ENCODE measurements at regions not wholly inside any gene's neighbourhood (a gene's known extent, or its start where the extent isn't known, plus 50 kb on each side); places are given as distances from the start of the nearest gene placed in this dataset.
A peak's percentile ranks its signal among the peaks of the same experiment; 100 is the strongest.

- no peak for DNase-seq (ENCODE audit: low spot score)
- Histone ChIP-seq H3K4ac (ENCODE audit: low read length) (no peak overlapping the region), H3K4me1 (ENCODE audit: control insufficient read depth in 2 of 2, insufficient read depth in 1 of 2, low read depth in 1 of 2, low read length in 2 of 2) (no peaks in the 10 kb centered on the region), H2AFZ (ENCODE audit: low read length) (no peak overlapping the region), H3K36me3 (replicated peaks in 1 of 2; ENCODE audit: control insufficient read depth in 2 of 2, insufficient read depth in 2 of 2, low read length in 2 of 2) (no peaks in the 10 kb centered on the region), H4K91ac (ENCODE audit: low read depth, low read length, poor library complexity) (no peak overlapping the region), H3K14ac (ENCODE audit: low read length) (no peak overlapping the region), H4K8ac (ENCODE audit: low read depth, low read length) (no peak overlapping the region), H3K9me3 (replicated peaks in 1 of 2; ENCODE audit: control insufficient read depth in 2 of 2, insufficient read depth in 1 of 2, low read depth in 1 of 2, low read length in 2 of 2) (peaks cover 0 to 5% of the 10 kb centered on the region in 2 donors), H3K4me2 (ENCODE audit: insufficient read depth, low read length, poor library complexity, severe bottlenecking) (no peak overlapping the region), H2BK12ac (ENCODE audit: low read length) (no peak overlapping the region), H3K4me3 (ENCODE audit: low read length in 2 of 2) (no peak overlapping the region), H3K9ac (ENCODE audit: low read depth, low read length, poor library complexity) (no peak overlapping the region), H3K23ac (ENCODE audit: low read depth, low read length, poor library complexity) (no peak overlapping the region), H3K18ac (ENCODE audit: low read length) (no peak overlapping the region), H2BK5ac (ENCODE audit: low read length) (no peak overlapping the region), H2BK120ac (ENCODE audit: low read depth, low read length) (no peak overlapping the region), H3K79me1 (ENCODE audit: low read depth, low read length) (no peaks in the 10 kb centered on the region), H2AK5ac (ENCODE audit: low read depth, low read length) (no peak overlapping the region), H3K27me3 (ENCODE audit: control insufficient read depth in 3 of 3, insufficient read depth in 3 of 3, low read depth in 1 of 3, low read length in 3 of 3) (no peaks in the 10 kb centered on the region), H3K27ac (replicated peaks; ENCODE audit: low read length) (no peak overlapping the region), H2BK15ac (ENCODE audit: low read length) (no peak overlapping the region)
- no CpG with 5 or more reads among the region's 4 CpGs for WGBS, 2 donors (ENCODE audit: extremely low coverage in 2 of 2, insufficient read length in 2 of 2, insufficient replicate concordance in 1 of 2)
Measured at GRCh38 chr6:4242601-4243000, 107.2 kb upstream of the ECI2 start.

DNA sequence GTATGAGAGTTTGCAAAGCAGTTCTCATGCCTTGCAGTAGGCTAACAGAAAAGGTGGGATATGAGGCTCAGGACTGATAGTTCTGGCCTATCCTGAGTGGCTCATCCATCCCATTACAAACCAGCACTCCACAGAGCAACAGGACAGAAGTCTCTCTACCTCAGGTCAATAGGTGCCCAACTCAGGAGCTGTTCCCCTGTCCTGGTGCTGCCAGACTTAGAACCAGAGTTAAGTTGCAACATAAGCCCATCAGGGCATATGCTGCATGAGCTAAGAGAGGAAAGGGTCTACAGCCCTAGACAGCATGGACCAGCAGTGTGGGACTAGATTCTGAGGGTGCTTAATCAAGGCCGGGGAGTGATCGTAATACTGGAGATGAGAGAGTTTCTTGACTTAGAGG, 104.8 kb upstream of the ECI2 start:
- peaks cover 0 to 5% of the 10 kb centered on the region in 2 donors for H3K9me3 ChIP-seq (replicated peaks in 1 of 2; ENCODE audit: control insufficient read depth in 2 of 2, insufficient read depth in 1 of 2, low read depth in 1 of 2, low read length in 2 of 2)
- no peaks in the 10 kb centered on the region for H3K4me1 ChIP-seq (ENCODE audit: control insufficient read depth in 2 of 2, insufficient read depth in 1 of 2, low read depth in 1 of 2, low read length in 2 of 2)
- H3K79me1 ChIP-seq (ENCODE audit: low read depth, low read length), result no peaks in the 10 kb centered on the region
- WGBS, 2 donors (ENCODE audit: extremely low coverage in 2 of 2, insufficient read length in 2 of 2, insufficient replicate concordance in 1 of 2), result no CpG with 5 or more reads among the region's 2 CpGs
- no peak overlapping the region for H3K14ac ChIP-seq (ENCODE audit: low read length)
- no peak overlapping the region for H2BK120ac ChIP-seq (ENCODE audit: low read depth, low read length)
- no peak overlapping the region for H3K4me2 ChIP-seq (ENCODE audit: insufficient read depth, low read length, poor library complexity, severe bottlenecking)
- H4K8ac ChIP-seq (ENCODE audit: low read depth, low read length), result no peak overlapping the region
- H3K27me3 ChIP-seq (ENCODE audit: control insufficient read depth in 3 of 3, insufficient read depth in 3 of 3, low read depth in 1 of 3, low read length in 3 of 3), result no peaks in the 10 kb centered on the region
- H3K9ac ChIP-seq (ENCODE audit: low read depth, low read length, poor library complexity), result no peak overlapping the region
- H2BK12ac ChIP-seq (ENCODE audit: low read length), result no peak overlapping the region
- no peak overlapping the region for H2BK5ac ChIP-seq (ENCODE audit: low read length)
- no peak overlapping the region for H3K4ac ChIP-seq (ENCODE audit: low read length)
- H2AK5ac ChIP-seq (ENCODE audit: low read depth, low read length), result no peak overlapping the region
- no peak overlapping the region for H2BK15ac ChIP-seq (ENCODE audit: low read length)
- H3K18ac ChIP-seq (ENCODE audit: low read length), result no peak overlapping the region
- H4K91ac ChIP-seq (ENCODE audit: low read depth, low read length, poor library complexity), result no peak overlapping the region
- no peaks in the 10 kb centered on the region for H3K36me3 ChIP-seq (replicated peaks in 1 of 2; ENCODE audit: control insufficient read depth in 2 of 2, insufficient read depth in 2 of 2, low read length in 2 of 2)
- no peak overlapping the region for H3K23ac ChIP-seq (ENCODE audit: low read depth, low read length, poor library complexity)
- no peak for DNase-seq (ENCODE audit: low spot score)
- no peak overlapping the region for H3K27ac ChIP-seq (replicated peaks; ENCODE audit: low read length)
- H3K4me3 ChIP-seq (ENCODE audit: low read length in 2 of 2), result no peak overlapping the region
- no peak overlapping the region for H2AFZ ChIP-seq (ENCODE audit: low read length)

DNA sequence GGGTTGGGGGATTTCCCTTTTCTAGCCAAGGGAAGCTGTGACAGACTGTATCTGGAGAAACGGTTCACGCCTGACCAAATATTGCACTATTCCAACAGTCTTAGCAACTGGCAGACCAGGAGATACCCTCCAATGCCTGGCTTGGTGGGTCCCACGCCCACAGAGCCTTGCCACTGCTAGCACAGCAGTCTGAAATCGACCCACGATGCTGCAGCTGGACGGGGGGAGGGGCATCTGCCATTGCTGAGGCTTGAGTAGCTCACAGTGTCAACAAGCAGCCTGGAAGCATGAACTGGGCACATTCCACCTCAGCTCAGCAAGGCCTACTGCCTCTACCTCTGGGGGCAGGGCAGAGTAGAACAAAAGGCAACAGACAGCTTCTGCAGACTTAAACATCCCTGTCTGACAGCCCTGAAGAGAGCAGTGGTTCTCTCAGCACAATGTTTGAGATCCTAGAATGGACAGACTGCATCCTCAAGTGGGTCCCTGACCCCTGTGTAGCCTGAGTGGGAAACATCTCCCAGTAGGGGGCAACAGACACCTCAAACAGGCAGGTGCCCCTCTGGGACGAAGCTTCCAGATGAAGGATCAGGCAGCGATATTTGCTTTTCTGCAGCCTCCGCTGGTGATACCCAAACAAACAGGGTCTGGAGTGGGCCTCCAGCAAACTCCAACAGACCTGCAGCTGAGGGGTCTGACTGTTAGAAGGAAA, 89.9 kb upstream of the ECI2 start:
- H3K14ac ChIP-seq (ENCODE audit: low read length), result no peak overlapping the region
- H2BK12ac ChIP-seq (ENCODE audit: low read length), result no peak overlapping the region
- no peak overlapping the region for H3K4me2 ChIP-seq (ENCODE audit: insufficient read depth, low read length, poor library complexity, severe bottlenecking)
- no peaks in the 10 kb centered on the region for H3K79me1 ChIP-seq (ENCODE audit: low read depth, low read length)
- H3K9me3 ChIP-seq (replicated peaks in 1 of 2; ENCODE audit: control insufficient read depth in 2 of 2, insufficient read depth in 1 of 2, low read depth in 1 of 2, low read length in 2 of 2), result no peaks in the 10 kb centered on the region
- no peak overlapping the region for H2BK15ac ChIP-seq (ENCODE audit: low read length)
- H2BK5ac ChIP-seq (ENCODE audit: low read length), result no peak overlapping the region
- no peak overlapping the region for H4K91ac ChIP-seq (ENCODE audit: low read depth, low read length, poor library complexity)
- DNase-seq (ENCODE audit: low spot score), result no peak
- no peak overlapping the region for H3K27ac ChIP-seq (replicated peaks; ENCODE audit: low read length)
- no peak overlapping the region for H3K23ac ChIP-seq (ENCODE audit: low read depth, low read length, poor library complexity)
- H3K4ac ChIP-seq (ENCODE audit: low read length), result no peak overlapping the region
- no CpG with 5 or more reads among the region's 9 CpGs for WGBS, 2 donors (ENCODE audit: extremely low coverage in 2 of 2, insufficient read length in 2 of 2, insufficient replicate concordance in 1 of 2)
- no peak overlapping the region for H2BK120ac ChIP-seq (ENCODE audit: low read depth, low read length)
- H2AFZ ChIP-seq (ENCODE audit: low read length), result no peak overlapping the region
- H4K8ac ChIP-seq (ENCODE audit: low read depth, low read length), result no peak overlapping the region
- peaks cover 0 to 3% of the 10 kb centered on the region in 2 donors for H3K4me1 ChIP-seq (ENCODE audit: control insufficient read depth in 2 of 2, insufficient read depth in 1 of 2, low read depth in 1 of 2, low read length in 2 of 2)
- H2AK5ac ChIP-seq (ENCODE audit: low read depth, low read length), result no peak overlapping the region
- H3K27me3 ChIP-seq (ENCODE audit: control insufficient read depth in 3 of 3, insufficient read depth in 3 of 3, low read depth in 1 of 3, low read length in 3 of 3), result no peaks in the 10 kb centered on the region
- H3K9ac ChIP-seq (ENCODE audit: low read depth, low read length, poor library complexity), result peak overlapping the region; percentile 77
- no peak overlapping the region for H3K18ac ChIP-seq (ENCODE audit: low read length)
- H3K36me3 ChIP-seq (replicated peaks in 1 of 2; ENCODE audit: control insufficient read depth in 2 of 2, insufficient read depth in 2 of 2, low read length in 2 of 2), result no peaks in the 10 kb centered on the region
- no peak overlapping the region for H3K4me3 ChIP-seq (ENCODE audit: low read length in 2 of 2)

GRCh38 chr6:4224067-4224978, 88.9 kb upstream of the ECI2 start:
- Histone ChIP-seq H3K4me1 (ENCODE audit: control insufficient read depth in 2 of 2, insufficient read depth in 1 of 2, low read depth in 1 of 2, low read length in 2 of 2) (peaks cover 0 to 3% of the 10 kb centered on the region in 2 donors), H3K23ac (ENCODE audit: low read depth, low read length, poor library complexity) (no peak overlapping the region), H3K9ac (ENCODE audit: low read depth, low read length, poor library complexity) (no peak overlapping the region), H2AFZ (ENCODE audit: low read length) (no peak overlapping the region), H4K8ac (ENCODE audit: low read depth, low read length) (no peak overlapping the region), H3K4ac (ENCODE audit: low read length) (no peak overlapping the region), H4K91ac (ENCODE audit: low read depth, low read length, poor library complexity) (no peak overlapping the region), H3K9me3 (replicated peaks in 1 of 2; ENCODE audit: control insufficient read depth in 2 of 2, insufficient read depth in 1 of 2, low read depth in 1 of 2, low read length in 2 of 2) (no peaks in the 10 kb centered on the region), H2AK5ac (ENCODE audit: low read depth, low read length) (no peak overlapping the region), H3K79me1 (ENCODE audit: low read depth, low read length) (no peaks in the 10 kb centered on the region), H3K4me3 (ENCODE audit: low read length in 2 of 2) (no peak overlapping the region), H2BK12ac (ENCODE audit: low read length) (no peak overlapping the region), H3K27me3 (ENCODE audit: control insufficient read depth in 3 of 3, insufficient read depth in 3 of 3, low read depth in 1 of 3, low read length in 3 of 3) (no peaks in the 10 kb centered on the region), H2BK15ac (ENCODE audit: low read length) (no peak overlapping the region), H3K14ac (ENCODE audit: low read length) (no peak overlapping the region), H3K4me2 (ENCODE audit: insufficient read depth, low read length, poor library complexity, severe bottlenecking) (no peak overlapping the region), H3K27ac (replicated peaks; ENCODE audit: low read length) (no peak overlapping the region), H2BK120ac (ENCODE audit: low read depth, low read length) (no peak overlapping the region), H3K18ac (ENCODE audit: low read length) (no peak overlapping the region), H3K36me3 (replicated peaks in 1 of 2; ENCODE audit: control insufficient read depth in 2 of 2, insufficient read depth in 2 of 2, low read length in 2 of 2) (no peaks in the 10 kb centered on the region), H2BK5ac (ENCODE audit: low read length) (no peak overlapping the region)
- no peak for DNase-seq (ENCODE audit: low spot score)
- WGBS, 2 donors (ENCODE audit: extremely low coverage in 2 of 2, insufficient read length in 2 of 2, insufficient replicate concordance in 1 of 2), result no CpG with 5 or more reads among the region's 9 CpGs

Data from neuronal stem cell (in vitro differentiated cells).